GM19351 (cell line): ENCODE measurements at regions not wholly inside any gene's neighbourhood (a gene's known extent, or its start where the extent isn't known, plus 50 kb on each side); places are given as distances from the start of the nearest gene placed in this dataset.

Experiments used
- ATAC-seq: cut with Tn5 transposase; IDR thresholded peaks from one replicate; pipeline ENCODE4 v1.9.1; 2021; ENCODE audit warnings: mild to moderate bottlenecking, moderate library complexity; ENCODE audit not compliant: unreplicated experiment

- ATAC-seq: no peak
These were observed 724.8 kb downstream of the INHBA start for GRCh38 chr7:40978047-40978446.

DNA sequence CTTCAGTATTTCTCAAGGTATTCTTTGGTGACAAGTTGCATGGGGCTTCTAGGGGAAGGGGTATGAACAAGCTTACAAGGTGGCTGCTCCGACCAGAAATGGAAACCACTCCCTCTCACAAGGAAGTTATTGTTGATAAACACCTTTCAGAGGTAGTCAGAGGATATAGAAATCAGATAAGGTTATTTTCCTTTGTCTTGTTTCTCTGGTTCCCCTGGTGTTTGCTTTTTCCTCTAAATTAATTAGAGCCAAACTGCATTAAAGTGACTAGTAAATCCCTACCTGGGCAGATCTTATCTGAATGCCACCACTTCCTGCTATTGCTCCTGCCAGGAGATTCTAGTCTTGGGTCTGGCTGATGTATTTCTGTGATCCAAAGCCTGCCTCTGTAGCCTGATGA is 725.4 kb downstream of the INHBA start:
- no peak for ATAC-seq

DNA sequence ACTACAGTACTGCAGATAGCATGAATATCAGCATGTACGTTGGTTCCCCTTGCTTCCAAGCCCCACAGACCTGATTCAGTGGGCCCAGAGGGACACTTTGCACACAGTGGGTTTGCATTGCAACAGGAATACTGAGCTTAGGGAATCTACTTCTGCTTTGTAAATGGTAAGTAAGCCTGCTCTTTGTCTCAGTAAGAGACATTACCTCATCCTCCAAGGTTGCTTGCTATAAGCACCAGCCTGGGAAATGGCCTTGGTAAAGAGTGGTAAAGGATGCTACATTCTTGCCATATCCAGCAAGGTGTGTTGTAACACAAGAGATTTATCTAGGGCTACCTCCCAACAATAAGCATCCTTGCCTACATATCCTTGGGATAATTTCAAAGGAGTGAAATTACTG is 730.5 kb downstream of the INHBA start:
- ATAC-seq: no peak

- ATAC-seq: no peak
These were observed 733.2 kb downstream of the INHBA start for GRCh38 chr7:40969641-40970040.

DNA sequence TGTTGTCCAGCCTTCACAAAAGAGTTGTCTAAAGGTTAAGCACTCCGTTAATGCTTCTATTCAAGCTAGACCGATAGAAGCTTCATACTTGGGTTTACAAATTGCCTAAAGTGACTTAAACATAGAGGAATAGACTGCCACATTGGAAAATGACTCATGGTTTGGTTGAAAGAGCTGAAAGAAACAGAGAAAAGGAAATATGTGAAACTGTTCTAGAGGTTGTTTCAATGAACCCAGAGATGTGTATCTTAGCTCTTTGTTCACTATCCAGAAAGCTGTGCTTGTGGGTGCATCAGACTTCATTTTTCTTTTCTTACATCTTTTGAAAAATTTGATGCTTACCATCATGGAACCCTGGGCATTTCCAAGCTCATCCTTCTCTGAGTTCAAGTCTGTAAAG is 736.2 kb downstream of the INHBA start:
- no peak for ATAC-seq

DNA sequence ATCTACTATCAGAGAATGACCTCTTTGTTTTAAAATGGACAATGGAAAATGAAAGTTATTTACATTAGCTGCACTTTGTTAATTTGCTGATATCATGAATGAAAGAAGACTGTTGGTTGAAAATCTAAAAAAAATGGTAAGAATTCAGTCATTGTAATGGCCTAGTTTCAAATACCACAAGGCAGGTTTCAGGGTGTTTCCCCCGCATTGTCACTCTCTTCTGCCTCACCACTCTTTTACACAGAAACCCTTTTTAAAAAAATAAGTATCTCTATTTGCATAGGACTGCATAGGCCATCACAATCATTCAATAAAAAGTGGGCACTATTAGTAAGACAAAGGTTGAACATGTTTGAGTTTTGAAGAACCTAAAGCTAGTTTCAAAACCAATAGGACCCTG is 737.1 kb downstream of the INHBA start:
- ATAC-seq: peak; percentile 88

- ATAC-seq: no peak
These were observed 737.9 kb downstream of the INHBA start for GRCh38 chr7:40965016-40965415.

GRCh38 chr7:40964610-40965009 is 738.3 kb downstream of the INHBA start:
- ATAC-seq: no peak

GRCh38 chr7:40959955-40960354 is 742.9 kb downstream of the INHBA start:
- ATAC-seq: no peak

- ATAC-seq: no peak
These were observed 754.7 kb downstream of the INHBA start for GRCh38 chr7:40948239-40948638.

DNA sequence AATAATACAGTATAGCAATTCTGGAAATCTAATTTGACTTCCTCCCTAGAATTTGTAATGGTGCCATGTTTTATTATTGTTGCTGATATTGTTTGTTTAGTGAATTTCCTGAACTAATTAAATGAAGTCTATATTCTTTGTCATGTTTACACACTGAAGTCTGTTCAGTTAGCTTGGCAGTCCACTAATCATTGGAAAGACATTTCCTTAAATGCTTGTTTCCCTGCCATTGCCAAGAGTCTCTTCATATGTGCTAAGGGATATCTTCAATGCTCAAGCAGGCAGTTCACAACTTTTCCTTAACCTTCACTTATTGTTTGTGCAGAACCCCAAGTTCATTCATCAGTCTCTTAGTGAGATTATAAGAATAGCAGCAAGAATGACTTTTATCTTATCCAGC is 755.3 kb downstream of the INHBA start:
- ATAC-seq: no peak

- no peak for ATAC-seq
These were observed 756.3 kb downstream of the INHBA start for GRCh38 chr7:40946549-40946948.

GRCh38 chr7:40945788-40946187 is 757.1 kb downstream of the INHBA start:
- ATAC-seq: no peak

DNA sequence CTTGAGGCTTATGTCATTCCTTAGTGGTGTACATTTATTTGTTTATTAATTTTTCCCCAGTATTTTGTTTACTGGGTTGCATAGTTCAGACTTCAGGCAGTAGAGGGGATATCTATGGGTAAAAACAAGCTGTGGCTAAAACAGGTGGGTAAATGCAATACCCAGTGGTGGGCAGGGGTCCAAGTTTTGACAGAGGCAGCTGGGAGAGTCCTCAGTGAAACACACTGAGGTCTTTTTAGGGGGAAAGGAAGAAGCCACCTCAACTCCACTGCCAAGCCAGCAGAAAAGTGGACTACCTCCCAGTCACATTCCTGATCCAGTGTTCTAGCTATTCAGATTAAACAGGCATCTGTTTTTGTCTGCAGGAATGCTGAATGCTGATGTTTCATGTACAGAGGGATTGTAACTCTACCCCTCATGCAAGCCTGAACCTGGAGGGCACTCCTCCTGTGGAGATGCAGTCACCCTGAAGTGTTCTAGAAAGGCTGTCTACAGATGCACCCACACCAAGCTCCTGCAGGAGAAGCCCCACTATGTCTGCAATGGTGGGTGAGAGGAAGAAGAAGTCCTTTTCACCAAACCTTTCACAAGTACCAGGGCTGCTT is 757.8 kb downstream of the INHBA start:
- no peak for ATAC-seq

DNA sequence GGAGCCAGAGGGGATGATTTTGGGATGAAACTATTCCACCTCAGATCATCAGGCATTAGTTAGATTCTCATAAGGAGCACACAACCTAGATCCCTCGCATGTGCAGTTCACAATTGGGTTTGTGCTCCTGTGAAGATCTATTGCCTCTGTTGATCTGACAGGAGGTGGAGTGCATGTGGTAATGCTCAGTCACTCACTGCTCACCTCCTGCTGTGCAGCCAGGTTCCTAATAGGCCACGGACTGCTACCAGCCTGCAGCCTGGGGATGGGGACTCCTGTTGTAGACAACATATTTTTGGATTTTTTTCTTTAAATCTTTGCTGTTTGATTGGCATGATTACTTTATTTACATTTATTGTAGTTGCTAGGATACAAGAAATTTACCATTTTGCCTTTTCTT is 765.0 kb downstream of the INHBA start:
- no peak for ATAC-seq

DNA sequence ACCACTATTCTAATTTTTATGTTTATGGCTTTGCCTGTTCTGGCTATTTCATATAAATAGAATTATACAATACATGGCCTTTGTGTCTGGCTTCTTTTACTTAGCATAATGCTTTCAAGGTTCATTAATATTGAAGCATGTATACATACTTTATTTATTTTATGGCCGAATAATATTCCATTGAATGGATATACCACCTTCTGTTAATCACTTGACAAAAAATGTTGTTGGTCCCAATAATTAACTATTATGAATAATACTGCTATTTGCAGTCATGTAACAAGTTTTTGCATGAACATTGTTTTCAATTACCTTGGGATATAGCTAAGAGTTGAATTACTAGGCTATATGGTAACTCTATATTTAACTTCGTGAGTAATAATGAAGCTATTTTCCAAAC is 767.5 kb downstream of the INHBA start:
- ATAC-seq: no peak

DNA sequence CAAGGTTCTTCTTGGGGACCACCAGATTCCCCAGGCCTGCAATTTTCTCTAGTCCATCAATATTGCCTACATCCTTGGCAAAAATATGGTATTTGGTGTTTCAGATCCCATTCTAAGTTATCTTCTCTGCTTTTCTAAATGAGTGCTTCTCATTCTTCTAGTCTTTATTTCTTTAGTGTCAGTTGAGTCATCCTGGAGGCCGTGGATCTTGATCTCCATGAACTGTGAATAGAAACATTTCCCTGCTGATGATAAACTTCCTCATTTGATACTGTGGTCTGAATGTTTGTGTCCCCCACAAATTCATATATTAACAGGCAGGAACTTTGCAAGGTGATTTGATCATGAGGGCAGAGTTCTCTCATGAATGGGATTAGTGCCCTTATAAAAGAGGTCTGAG is 779.3 kb downstream of the INHBA start:
- ATAC-seq: no peak

DNA sequence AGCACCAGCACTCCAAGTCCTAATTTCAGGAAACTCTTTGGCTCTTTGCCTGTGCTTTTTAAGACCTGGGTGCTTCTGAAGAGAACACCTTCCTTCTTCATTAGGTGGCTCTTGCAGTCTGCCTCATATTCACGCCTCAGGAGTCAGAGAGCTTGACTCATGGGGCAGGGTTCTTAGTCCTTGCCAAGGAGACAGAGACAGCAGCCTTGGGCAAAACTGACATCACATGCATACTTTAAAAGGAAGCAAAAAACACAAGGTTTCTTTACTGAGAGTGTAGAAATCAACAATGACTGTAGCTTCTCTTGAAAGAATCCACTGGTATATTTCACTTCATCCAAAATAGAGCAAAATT is 780.6 kb downstream of the INHBA start:
- no peak for ATAC-seq

DNA sequence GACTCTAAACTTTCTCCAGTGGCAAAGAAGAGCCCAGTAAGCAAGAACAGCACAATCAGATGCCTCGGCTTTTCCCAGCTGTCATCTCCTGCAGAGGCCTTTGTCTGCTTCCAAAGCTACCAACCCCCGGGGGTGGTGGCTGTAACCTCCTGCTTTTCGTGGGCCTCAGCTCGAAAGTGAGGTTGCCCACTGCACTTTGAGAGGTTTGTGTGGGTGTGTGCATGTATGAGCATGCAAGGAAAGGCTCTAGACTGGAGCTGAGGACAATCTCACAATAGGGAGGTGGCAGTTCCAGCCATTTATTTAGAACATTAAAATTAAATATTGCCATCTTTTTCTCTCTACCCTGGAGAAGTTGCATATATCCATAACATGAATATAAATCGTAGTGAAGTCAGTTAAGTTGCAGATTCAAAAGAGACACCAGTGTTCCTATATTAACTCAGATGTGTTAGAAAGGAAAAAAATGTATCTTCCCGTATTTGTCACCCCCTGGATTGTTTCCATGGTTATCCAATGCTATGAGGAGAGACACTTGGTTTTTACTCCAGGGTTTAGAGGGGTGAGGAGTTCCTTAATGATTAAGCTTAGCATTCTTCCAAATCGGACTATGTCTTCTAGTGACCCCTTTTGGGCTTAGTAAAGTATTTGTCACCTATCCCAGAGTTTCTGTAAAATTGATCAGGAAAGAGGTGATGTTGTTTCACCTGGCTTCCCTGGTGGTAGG is 781.1 kb downstream of the INHBA start:
- no peak for ATAC-seq

- ATAC-seq: no peak
These were observed 784.0 kb downstream of the SUGCT start for GRCh38 chr7:40918701-40919271.

- no peak for ATAC-seq
These were observed 782.0 kb downstream of the SUGCT start for GRCh38 chr7:40916813-40917212.

- no peak for ATAC-seq
These were observed 780.3 kb downstream of the SUGCT start for GRCh38 chr7:40915071-40915470.
